Spleen (tissue), 11 donors: ENCODE measurements at regions not wholly inside any gene's neighbourhood (a gene's known extent, or its start where the extent isn't known, plus 50 kb on each side); places are given as distances from the start of the nearest gene placed in this dataset.

Source experiments
- DNase-seq: peaks from one replicate; pipeline ENCODE4 v3.0.0-alpha.2; 2020
- H3K27ac ChIP-seq, 8 donors: fragments of 200-600 bp; sonication (generic) in 7 of 8; 1 replicate in 4 of 8; 2 replicates in 4 of 8; pipeline versions ENCODE4 v1.5.0 to v1.8.0; 2016 to 2021; ENCODE audit warnings: inconsistent platforms in 4 of 8, mild to moderate bottlenecking in 4 of 8, moderate library complexity in 1 of 8
- H3K27me3 ChIP-seq, 7 donors: fragments of 200-600 bp; sonication (generic) in 6 of 7; replicated peaks in 1 of 7; 1 replicate in 4 of 7; 2 replicates in 3 of 7; pipeline versions ENCODE4 v1.5.0 to v1.8.0; 2016 to 2021; ENCODE audit warnings: inconsistent platforms in 3 of 7, mild to moderate bottlenecking in 1 of 7
- H3K36me3 ChIP-seq, 6 donors: fragments of 200-600 bp; sonication (generic) in 5 of 6; 1 replicate in 4 of 6; 2 replicates in 2 of 6; pipeline versions ENCODE4 v1.5.0 to v1.8.0; 2016 to 2021; ENCODE audit warnings: inconsistent platforms in 2 of 6
- H3K4me1 ChIP-seq, 6 donors: fragments of 200-600 bp; sonication (generic) in 5 of 6; 1 replicate in 3 of 6; 2 replicates in 3 of 6; pipeline versions ENCODE4 v1.5.0 to v1.8.0; 2016 to 2021; ENCODE audit warnings: inconsistent platforms in 3 of 6
- H3K4me3 ChIP-seq, 8 donors: fragments of 200-600 bp; sonication (generic) in 7 of 8; 1 replicate in 4 of 8; 2 replicates in 4 of 8; pipeline versions ENCODE4 v1.5.0 to v1.8.0; 2016 to 2021; ENCODE audit warnings: inconsistent platforms in 4 of 8, mild to moderate bottlenecking in 4 of 8, moderate library complexity in 2 of 8
- H3K9me3 ChIP-seq, 8 donors: fragments of 200-600 bp; sonication (generic) in 7 of 8; 1 replicate in 4 of 8; 2 replicates in 4 of 8; pipeline versions ENCODE4 v1.5.0 to v1.8.0; 2016 to 2021; ENCODE audit warnings: inconsistent platforms in 4 of 8
- CTCF ChIP-seq, 11 experiments: fragments of 200-600 bp in 7 of 11; fragments of 450-650 bp in 4 of 11; sonication (generic) in 4 of 11; IDR thresholded peaks in 8 of 11; conservative IDR thresholded peaks in 3 of 11; 1 replicate in 7 of 11; 2 replicates in 4 of 11; pipeline versions ENCODE4 v1.4.0 to v1.8.0; 2016 to 2021; ENCODE audit warnings: antibody characterized with exemption in 11 of 11, inconsistent platforms in 4 of 11, mild to moderate bottlenecking in 1 of 11
- POLR2A ChIP-seq, 3 donors: fragments of 450-650 bp; IDR thresholded peaks; one replicate each; pipeline ENCODE4 v1.5.1; 2017; ENCODE audit warnings: antibody characterized with exemption in 3 of 3, mild to moderate bottlenecking in 1 of 3
- POLR2AphosphoS5 ChIP-seq, 3 donors: sonication (generic); formaldehyde crosslinking; IDR thresholded peaks; one replicate each; pipeline ENCODE4 v1.5.1; 2017; ENCODE audit warnings: antibody characterized with exemption in 3 of 3
- WGBS, 5 donors: extraction: QIAGEN DNeasy Blood & Tissue Kit in 3 of 5; methylation state at CpG; one replicate each; pipeline versions ENCODE4 v1.1.5 to v1.1.7; 2013 to 2018; 5-methylcytosine and 5-hydroxymethylcytosine counted together
- intact Hi-C: fragments of 100-400 bp; cut with DNase I; formaldehyde crosslinking; loops from one replicate; pipeline ENCODE4 v1.15.0; 2023; ENCODE audit warnings: low total_unique reads
- donor health status: healthy with polysubstance abuse.
- donor health status: DM: no; HTN: no; CAD: no; lungs with moderate emphysema.
- donor health status: DM: no; HTN: no; CAD: no.
- donor health status: Bipolar disorder and iron deficiency.
- donor health status: healthy.
- donor health status: DM: no; HTN: no; CAD: no.
- donor health status: DM: yes; HTN: yes; CAD: no.

- Histone ChIP-seq H3K4me3 (no peak overlapping the region), H3K36me3 (no peaks in the 10 kb centered on the region), H3K9me3 (no peaks in the 10 kb centered on the region), H3K4me1 (no peaks in the 10 kb centered on the region), H3K27ac (no peak overlapping the region), H3K27me3 (no peaks in the 10 kb centered on the region)
- DNase-seq = no peak
- intact Hi-C loops = no loop called here
- TF ChIP-seq CTCF (IDR thresholded peaks at IDR 0.05 in 8 of 11, conservative IDR thresholded peaks at IDR 0.05 in 3 of 11) (no peak), POLR2AphosphoS5 (IDR thresholded peaks at IDR 0.05) (no peak), POLR2A (IDR thresholded peaks at IDR 0.05) (no peak)
- 68 to 82% (median 75%) methylated on average over 2 of the region's 2 CpGs for WGBS, 5 donors
Observed at GRCh38 chr3:101081446-101081845, 88.2 kb upstream of the ABI3BP start.

- TF ChIP-seq POLR2AphosphoS5 (IDR thresholded peaks at IDR 0.05) = no peak
- no peak for TF ChIP-seq POLR2A (IDR thresholded peaks at IDR 0.05)
- TF ChIP-seq CTCF (IDR thresholded peaks at IDR 0.05 in 8 of 11, conservative IDR thresholded peaks at IDR 0.05 in 3 of 11) = no peak
- no peaks in the 10 kb centered on the region for H3K36me3 ChIP-seq
- no peaks in the 10 kb centered on the region for H3K4me1 ChIP-seq
- H3K4me3 ChIP-seq = no peak overlapping the region
- peaks cover 0 to 9% (median 2%) of the 10 kb centered on the region in 8 donors for H3K9me3 ChIP-seq
- H3K27me3 ChIP-seq = no peaks in the 10 kb centered on the region
- no peak for DNase-seq
- WGBS, 5 donors = 72 to 83% (median 79%) methylated on average over 3 of the region's 3 CpGs
- H3K27ac ChIP-seq = no peak overlapping the region
- intact Hi-C loops = no loop called here
Observed at GRCh38 chr3:101077361-101078011, 84.3 kb upstream of the ABI3BP start.

GRCh38 chr3:101074518-101074917 is 81.3 kb upstream of the ABI3BP start:
- TF ChIP-seq POLR2A (IDR thresholded peaks at IDR 0.05) (no peak), POLR2AphosphoS5 (IDR thresholded peaks at IDR 0.05) (no peak), CTCF (IDR thresholded peaks at IDR 0.05 in 8 of 11, conservative IDR thresholded peaks at IDR 0.05 in 3 of 11) (no peak)
- Histone ChIP-seq H3K4me3 (no peak overlapping the region), H3K27me3 (no peaks in the 10 kb centered on the region), H3K9me3 (peaks cover 0 to 9% (median 2%) of the 10 kb centered on the region in 8 donors), H3K4me1 (peaks cover 0 to 4% (median 0%) of the 10 kb centered on the region in 6 donors), H3K27ac (no peak overlapping the region), H3K36me3 (no peaks in the 10 kb centered on the region)
- no peak for DNase-seq
- 78 to 93% (median 83%) methylated on average over 2 of the region's 2 CpGs for WGBS, 5 donors
- intact Hi-C loops = no loop called here

- Histone ChIP-seq H3K4me3 (no peak overlapping the region), H3K4me1 (peaks cover 0 to 4% (median 0%) of the 10 kb centered on the region in 6 donors), H3K36me3 (no peaks in the 10 kb centered on the region), H3K27ac (no peak overlapping the region), H3K9me3 (peaks cover 0 to 9% (median 2%) of the 10 kb centered on the region in 8 donors), H3K27me3 (no peaks in the 10 kb centered on the region)
- no peak for TF ChIP-seq POLR2AphosphoS5 (IDR thresholded peaks at IDR 0.05)
- TF ChIP-seq POLR2A (IDR thresholded peaks at IDR 0.05) = no peak
- no peak for TF ChIP-seq CTCF (IDR thresholded peaks at IDR 0.05 in 8 of 11, conservative IDR thresholded peaks at IDR 0.05 in 3 of 11)
- intact Hi-C loops = no loop called here
- no peak for DNase-seq
- WGBS, 5 donors = 51 to 77% (median 56%) methylated on average over 4 of the region's 4 CpGs
Observed at GRCh38 chr3:101072300-101072699, 79.1 kb upstream of the ABI3BP start.
